Peyer's patch (tissue), 4 donors: ENCODE measurements at regions not wholly inside any gene's neighbourhood (a gene's known extent, or its start where the extent isn't known, plus 50 kb on each side); places are given as distances from the start of the nearest gene placed in this dataset.
"Not testable (repeated sequence)": the region's sequence is repeated elsewhere in the genome, so short reads cannot be mapped to it uniquely, and the experiment has no call there.

Source experiments
- DNase-seq, 3 donors: peaks; one replicate each; pipeline ENCODE4 v3.0.0-alpha.2; 2017 to 2019
- H3K27ac ChIP-seq, 4 donors: fragments of 200-600 bp; sonication (generic); one replicate each; pipeline ENCODE4 v1.5.1; 2016 to 2019
- H3K27me3 ChIP-seq, 2 donors: fragments of 200-600 bp; sonication (generic); one replicate each; pipeline ENCODE4 v1.5.1; 2019
- H3K36me3 ChIP-seq, 3 donors: fragments of 200-600 bp; sonication (generic); one replicate each; pipeline ENCODE4 v1.5.1; 2016 to 2019
- H3K4me1 ChIP-seq, 4 donors: fragments of 200-600 bp; sonication (generic); one replicate each; pipeline ENCODE4 v1.5.1; 2016 to 2019
- H3K4me3 ChIP-seq, 4 donors: fragments of 200-600 bp; sonication (generic); 1 replicate in 3 of 4; 2 replicates in 1 of 4; pipeline ENCODE4 v1.5.1; 2016 to 2019; ENCODE audit warnings: mild to moderate bottlenecking in 1 of 4
- H3K9me3 ChIP-seq, 4 donors: fragments of 200-600 bp; sonication (generic); one replicate each; pipeline ENCODE4 v1.5.1; 2016 to 2019; ENCODE audit warnings: mild to moderate bottlenecking in 1 of 4
- CTCF ChIP-seq, 6 experiments: fragments of 450-650 bp in 4 of 6; fragments of 200-600 bp in 2 of 6; sonication (generic) in 1 of 6; IDR thresholded peaks; one replicate each; pipeline ENCODE4 v1.5.1; 2017 to 2019; ENCODE audit warnings: antibody characterized with exemption in 6 of 6, mild to moderate bottlenecking in 3 of 6, moderate library complexity in 1 of 6
- POLR2A ChIP-seq, 2 donors: fragments of 450-650 bp; IDR thresholded peaks; one replicate each; pipeline ENCODE4 v1.5.1; 2017; ENCODE audit warnings: antibody characterized with exemption in 2 of 2, mild to moderate bottlenecking in 2 of 2, moderate library complexity in 2 of 2

GRCh38 chr12:87338681-87339080 lies 690.5 kb downstream of the C12orf50 start:
- no peaks in the 10 kb centered on the region for H3K27me3 ChIP-seq
- H3K36me3 ChIP-seq = no peaks in the 10 kb centered on the region
- TF ChIP-seq CTCF (IDR thresholded peaks at IDR 0.05) (no peak), POLR2A (IDR thresholded peaks at IDR 0.05) (no peak)
- no peak for DNase-seq
- no peak overlapping the region for H3K27ac ChIP-seq
- no peaks in the 10 kb centered on the region for H3K9me3 ChIP-seq
- H3K4me3 ChIP-seq = no peak overlapping the region
- no peaks in the 10 kb centered on the region for H3K4me1 ChIP-seq

GRCh38 chr12:87336814-87337336 lies 692.3 kb downstream of the C12orf50 start:
- H3K36me3 ChIP-seq = no peaks in the 10 kb centered on the region
- no peak overlapping the region for H3K4me3 ChIP-seq
- no peaks in the 10 kb centered on the region for H3K27me3 ChIP-seq
- no peak for DNase-seq
- no peak for TF ChIP-seq CTCF (IDR thresholded peaks at IDR 0.05)
- no peaks in the 10 kb centered on the region for H3K4me1 ChIP-seq
- H3K27ac ChIP-seq = no peak overlapping the region
- no peaks in the 10 kb centered on the region for H3K9me3 ChIP-seq

GRCh38 chr12:87332987-87333726 lies 696.0 kb downstream of the C12orf50 start:
- Histone ChIP-seq H3K4me1 (no peaks in the 10 kb centered on the region), H3K36me3 (no peaks in the 10 kb centered on the region), H3K27me3 (no peaks in the 10 kb centered on the region), H3K27ac (no peak overlapping the region), H3K9me3 (no peaks in the 10 kb centered on the region), H3K4me3 (no peak overlapping the region)
- no peak for DNase-seq
- TF ChIP-seq CTCF (IDR thresholded peaks at IDR 0.05) (no peak), POLR2A (IDR thresholded peaks at IDR 0.05) (no peak)

- DNase-seq, H3K4me3 ChIP-seq, H3K27ac ChIP-seq, H3K4me1 ChIP-seq, H3K9me3 ChIP-seq, H3K27me3 ChIP-seq, H3K36me3 ChIP-seq: not testable (repeated sequence)
Measured at GRCh38 chr12:87330071-87330555, 699.1 kb downstream of the C12orf50 start.

- TF ChIP-seq POLR2A (IDR thresholded peaks at IDR 0.05) = no peak
- no peak for TF ChIP-seq CTCF (IDR thresholded peaks at IDR 0.05)
- Histone ChIP-seq H3K36me3 (no peaks in the 10 kb centered on the region), H3K9me3 (no peaks in the 10 kb centered on the region), H3K4me1 (no peaks in the 10 kb centered on the region), H3K27ac (no peak overlapping the region), H3K4me3 (no peak overlapping the region), H3K27me3 (no peaks in the 10 kb centered on the region)
- DNase-seq = no peak
Measured at GRCh38 chr12:87329076-87329863, 699.9 kb downstream of the C12orf50 start.

GRCh38 chr12:87323369-87323768 lies 705.8 kb downstream of the C12orf50 start:
- H3K27me3 ChIP-seq = no peaks in the 10 kb centered on the region
- no peak overlapping the region for H3K4me3 ChIP-seq
- TF ChIP-seq POLR2A (IDR thresholded peaks at IDR 0.05) (no peak), CTCF (IDR thresholded peaks at IDR 0.05) (no peak)
- DNase-seq = no peak
- no peaks in the 10 kb centered on the region for H3K36me3 ChIP-seq
- no peaks in the 10 kb centered on the region for H3K9me3 ChIP-seq
- no peaks in the 10 kb centered on the region for H3K4me1 ChIP-seq
- no peak overlapping the region for H3K27ac ChIP-seq
